AG10803 (cell line): ENCODE measurements at regions not wholly inside any gene's neighbourhood (a gene's known extent, or its start where the extent isn't known, plus 50 kb on each side); places are given as distances from the start of the nearest gene placed in this dataset.

ENCODE experiments used
- DNase-seq: peaks from one replicate; pipeline ENCODE4 v3.0.0; 2010; ENCODE audit warnings: low read depth
- H3K4me3 ChIP-seq: 2 replicates; pipeline ENCODE4 v1.5.1; 2011; ENCODE audit warnings: mild to moderate bottlenecking, low read length, control low read depth
- TF ChIP-seq, protein P1 (sequence below): conservative IDR thresholded peaks from 2 replicates; pipeline ENCODE4 v1.5.1; 2011; ENCODE audit warnings: mild to moderate bottlenecking, low read length, control low read depth, inconsistent platforms

DNA sequence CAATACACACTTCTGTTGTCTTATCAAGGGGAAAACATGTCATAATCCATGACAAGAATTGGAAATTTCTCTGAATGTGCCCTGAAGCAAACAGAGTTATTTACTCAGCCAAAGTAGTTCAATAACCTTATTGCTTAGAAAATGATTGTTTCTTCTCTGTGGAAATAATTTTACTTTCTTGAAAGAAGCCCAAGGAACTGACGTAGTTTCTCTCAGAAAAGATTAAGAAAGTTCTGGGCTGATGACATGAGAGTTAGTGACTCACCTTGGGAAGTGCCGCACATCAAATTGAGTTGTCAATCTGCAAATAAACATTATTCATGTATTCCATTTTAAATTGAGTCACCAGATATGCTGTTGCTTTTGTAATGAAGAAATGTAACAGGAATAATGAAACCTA lies 418.6 kb upstream of the LRRC4C start:
- TF ChIP-seq, protein P1, sequence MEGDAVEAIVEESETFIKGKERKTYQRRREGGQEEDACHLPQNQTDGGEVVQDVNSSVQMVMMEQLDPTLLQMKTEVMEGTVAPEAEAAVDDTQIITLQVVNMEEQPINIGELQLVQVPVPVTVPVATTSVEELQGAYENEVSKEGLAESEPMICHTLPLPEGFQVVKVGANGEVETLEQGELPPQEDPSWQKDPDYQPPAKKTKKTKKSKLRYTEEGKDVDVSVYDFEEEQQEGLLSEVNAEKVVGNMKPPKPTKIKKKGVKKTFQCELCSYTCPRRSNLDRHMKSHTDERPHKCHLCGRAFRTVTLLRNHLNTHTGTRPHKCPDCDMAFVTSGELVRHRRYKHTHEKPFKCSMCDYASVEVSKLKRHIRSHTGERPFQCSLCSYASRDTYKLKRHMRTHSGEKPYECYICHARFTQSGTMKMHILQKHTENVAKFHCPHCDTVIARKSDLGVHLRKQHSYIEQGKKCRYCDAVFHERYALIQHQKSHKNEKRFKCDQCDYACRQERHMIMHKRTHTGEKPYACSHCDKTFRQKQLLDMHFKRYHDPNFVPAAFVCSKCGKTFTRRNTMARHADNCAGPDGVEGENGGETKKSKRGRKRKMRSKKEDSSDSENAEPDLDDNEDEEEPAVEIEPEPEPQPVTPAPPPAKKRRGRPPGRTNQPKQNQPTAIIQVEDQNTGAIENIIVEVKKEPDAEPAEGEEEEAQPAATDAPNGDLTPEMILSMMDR = no peak
- H3K4me3 ChIP-seq = no peak overlapping the region
- DNase-seq = peak; percentile 29

- peak; percentile 85 for DNase-seq
- no peak overlapping the region for H3K4me3 ChIP-seq
- TF ChIP-seq, protein P1 = no peak
Measured at GRCh38 chr11:41879214-41879613, 419.8 kb upstream of the LRRC4C start.

GRCh38 chr11:41895081-41895480 lies 435.6 kb upstream of the LRRC4C start:
- DNase-seq = peak; percentile 51
- TF ChIP-seq, protein P1 = no peak
- no peak overlapping the region for H3K4me3 ChIP-seq

DNA sequence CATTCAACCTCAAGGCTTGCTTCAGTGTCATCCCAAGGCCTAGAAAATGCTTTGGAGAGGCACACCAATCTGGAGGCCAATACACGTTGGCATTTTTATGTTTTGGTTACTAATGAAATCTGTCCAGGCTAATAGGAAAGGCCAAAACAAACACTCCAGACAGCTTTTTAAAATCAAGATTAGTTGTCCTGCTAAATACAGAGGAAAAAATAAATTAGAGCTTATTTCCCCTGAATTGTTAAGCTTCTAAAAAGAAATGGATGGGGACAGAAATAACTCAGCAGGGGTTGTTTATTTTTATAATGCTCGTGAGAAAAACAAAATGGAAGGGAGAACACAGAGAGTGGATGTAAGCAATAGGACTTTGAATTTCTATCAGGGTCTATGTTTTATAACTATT lies 438.5 kb upstream of the LRRC4C start:
- no peak for DNase-seq
- TF ChIP-seq, protein P1 = no peak
- H3K4me3 ChIP-seq = no peak overlapping the region

DNA sequence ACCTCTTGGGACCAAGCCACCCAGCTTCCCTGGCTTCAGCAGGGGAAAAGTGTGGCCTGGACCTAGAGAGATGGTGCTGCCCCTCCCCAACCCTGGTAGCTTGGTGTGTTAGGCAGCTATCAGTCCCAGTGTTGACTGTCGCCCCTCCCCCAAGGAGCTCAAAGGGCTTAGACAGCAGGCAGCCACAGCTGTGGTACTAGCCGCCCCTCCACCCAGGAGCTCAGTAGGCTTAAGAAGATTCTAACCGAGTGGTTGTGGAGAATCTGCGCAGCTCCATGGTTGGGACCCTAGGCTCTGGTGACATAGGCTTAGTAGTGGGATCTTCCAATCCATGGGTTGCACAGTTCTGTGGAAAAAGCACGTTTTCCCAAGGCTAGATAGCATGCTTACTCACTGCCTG lies 458.4 kb upstream of the LRRC4C start:
- TF ChIP-seq, protein P1 = no peak
- no peak for DNase-seq
- H3K4me3 ChIP-seq = no peak overlapping the region

DNA sequence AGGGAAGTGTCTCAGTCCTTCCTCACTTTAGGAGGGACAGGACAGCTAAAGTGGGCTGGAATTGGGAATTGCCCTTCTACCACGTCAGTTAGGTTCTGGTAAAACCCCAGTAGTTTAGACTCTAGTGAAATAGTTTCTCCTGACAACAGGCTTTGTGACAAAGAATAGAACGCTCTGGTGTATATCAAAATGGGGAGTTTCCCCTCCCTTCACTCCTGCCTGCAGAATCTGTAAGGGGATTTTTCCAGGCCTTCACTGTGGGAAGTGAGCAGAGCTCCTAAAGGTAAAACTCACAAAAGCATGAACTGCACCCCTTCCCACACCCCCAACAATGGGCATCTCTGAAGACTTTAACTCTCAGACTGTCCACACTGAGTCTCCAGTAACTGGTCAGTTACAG lies 460.9 kb upstream of the LRRC4C start:
- TF ChIP-seq, protein P1 = no peak
- no peak overlapping the region for H3K4me3 ChIP-seq
- DNase-seq = no peak

GRCh38 chr11:41921746-41922390 lies 462.4 kb upstream of the LRRC4C start:
- TF ChIP-seq, protein P1 = no peak
- no peak for DNase-seq
- H3K4me3 ChIP-seq = no peak overlapping the region
